ENCODE measurements at regions not wholly inside any gene's neighbourhood (a gene's known extent, or its start where the extent isn't known, plus 50 kb on each side); places are given as distances from the start of the nearest gene placed in this dataset.

GRCh38 chr5:18285257-18285656, 651.0 kb downstream of the TAF11L14 start:
- TF ChIP-seq SMC3 (IDR thresholded peaks at IDR 0.05; ENCODE audit: low read depth, low read length) (no peak), CTCF (conservative IDR thresholded peaks at IDR 0.05; ENCODE audit: low read depth, low read length) (no peak), RAD21 (IDR thresholded peaks at IDR 0.05; ENCODE audit: low read length) (no peak), POLR2A (IDR thresholded peaks at IDR 0.05; ENCODE audit: low read depth, low read length) (no peak), RCOR1 (IDR thresholded peaks at IDR 0.05; ENCODE audit: insufficient replicate concordance, low read length) (no peak), RFX5 (IDR thresholded peaks at IDR 0.05; ENCODE audit: low read depth, low read length) (no peak), NFE2L2 (IDR thresholded peaks at IDR 0.05; ENCODE audit: low read depth, low read length) (no peak), ELK1 (IDR thresholded peaks at IDR 0.05; ENCODE audit: borderline replicate concordance, low read depth, low read length) (no peak), CEBPB (IDR thresholded peaks at IDR 0.05; ENCODE audit: low read depth, low read length) (no peak), CHD1 (IDR thresholded peaks at IDR 0.05; ENCODE audit: low read depth, low read length) (no peak), USF2 (IDR thresholded peaks at IDR 0.05; ENCODE audit: low read depth, low read length) (no peak), FOS (IDR thresholded peaks at IDR 0.05; ENCODE audit: low read depth, low read length) (no peak)

Data from IMR-90 (cell line).